ENCODE measurements at regions not wholly inside any gene's neighbourhood (a gene's known extent, or its start where the extent isn't known, plus 50 kb on each side); places are given as distances from the start of the nearest gene placed in this dataset.

DNA sequence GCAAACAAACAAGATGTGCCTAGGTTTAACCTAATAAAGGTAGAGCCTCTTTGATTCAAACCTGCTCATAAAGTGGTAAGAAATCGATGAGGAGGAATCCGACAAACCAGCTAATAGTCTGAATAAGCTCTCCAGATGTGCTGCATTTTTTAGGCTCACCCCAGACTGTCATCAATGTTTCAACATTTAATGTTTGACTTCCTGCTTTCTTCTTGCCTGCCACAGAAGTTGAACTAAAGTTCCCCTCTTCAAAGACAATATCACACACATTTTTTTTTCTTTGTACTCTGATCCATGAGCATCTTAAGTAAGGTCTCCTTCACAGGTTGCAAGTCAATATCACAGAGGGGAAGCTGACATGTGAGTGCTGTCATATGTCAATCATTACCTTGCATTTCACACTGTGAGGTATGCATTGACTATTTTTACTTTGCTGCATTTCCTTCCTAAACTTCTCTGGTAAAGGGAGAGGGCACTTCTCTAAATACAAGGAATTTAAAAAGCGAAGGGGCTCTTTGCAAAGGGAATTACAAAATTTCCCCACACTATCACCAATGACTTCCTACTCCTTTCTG is 172.3 kb upstream of the MCTP2 start:
- Mint-ChIP-seq H3K9me3 (no peaks in the 10 kb centered on the region), H3K27me3 (peaks cover 10% of the 10 kb centered on the region), H3K27ac (no peak overlapping the region), H3K4me1 (no peaks in the 10 kb centered on the region), H3K4me3 (no peak overlapping the region), H3K36me3 (ENCODE audit: low read depth) (no peaks in the 10 kb centered on the region)
- intact Hi-C loops (cut with micrococcal nuclease), result no loop called here
- no peak for DNase-seq

DNA sequence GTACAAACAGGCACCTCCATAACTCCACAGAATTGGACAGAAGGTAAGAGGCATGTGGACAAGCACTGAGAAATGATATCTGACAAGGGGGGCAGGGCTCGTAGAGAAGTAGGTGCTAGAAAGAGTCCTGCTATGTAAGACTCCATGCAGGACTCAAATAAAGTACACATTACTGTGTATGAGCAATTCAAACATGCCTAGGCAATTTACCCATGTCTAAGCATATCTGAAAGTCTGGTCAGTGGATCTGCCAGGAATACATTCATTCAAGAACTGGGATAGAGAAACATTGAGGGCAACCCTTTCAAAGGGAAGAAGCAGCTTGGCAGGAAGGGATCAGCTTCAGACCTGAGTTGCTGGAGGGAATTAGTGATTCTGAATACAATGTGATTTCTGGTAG is 174.1 kb upstream of the MCTP2 start:
- no peaks in the 10 kb centered on the region for H3K36me3 Mint-ChIP-seq (ENCODE audit: low read depth)
- H3K27ac Mint-ChIP-seq, result no peak overlapping the region
- H3K9me3 Mint-ChIP-seq, result no peaks in the 10 kb centered on the region
- H3K4me3 Mint-ChIP-seq, result no peak overlapping the region
- no peaks in the 10 kb centered on the region for H3K4me1 Mint-ChIP-seq
- intact Hi-C loops (cut with micrococcal nuclease), result no loop called here
- peaks cover 10% of the 10 kb centered on the region for H3K27me3 Mint-ChIP-seq
- no peak for DNase-seq

DNA sequence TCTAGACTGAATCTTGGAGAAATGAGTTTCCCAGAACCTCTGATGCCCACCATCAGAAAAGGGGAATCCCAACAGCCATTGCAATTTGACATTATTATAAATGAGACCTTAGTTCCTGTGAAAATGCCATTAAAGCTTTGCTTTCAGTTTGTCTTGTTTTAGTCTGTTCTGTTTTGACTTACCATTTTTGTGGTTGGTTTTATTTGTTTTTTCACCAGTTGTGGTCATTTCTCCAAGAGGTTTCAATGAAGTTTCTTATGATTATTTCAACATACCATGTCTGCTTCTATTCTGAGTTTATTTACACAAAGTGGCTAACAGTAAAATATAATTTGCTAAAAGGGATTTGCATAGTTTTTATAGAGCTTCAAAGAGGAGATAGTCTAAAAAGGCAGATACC is 175.0 kb upstream of the MCTP2 start:
- no peak for DNase-seq
- Mint-ChIP-seq H3K27ac (no peak overlapping the region), H3K4me1 (no peaks in the 10 kb centered on the region), H3K36me3 (ENCODE audit: low read depth) (no peaks in the 10 kb centered on the region), H3K27me3 (peaks cover 10% of the 10 kb centered on the region), H3K9me3 (no peaks in the 10 kb centered on the region), H3K4me3 (no peak overlapping the region)
- intact Hi-C loops (cut with micrococcal nuclease), result no loop called here

DNA sequence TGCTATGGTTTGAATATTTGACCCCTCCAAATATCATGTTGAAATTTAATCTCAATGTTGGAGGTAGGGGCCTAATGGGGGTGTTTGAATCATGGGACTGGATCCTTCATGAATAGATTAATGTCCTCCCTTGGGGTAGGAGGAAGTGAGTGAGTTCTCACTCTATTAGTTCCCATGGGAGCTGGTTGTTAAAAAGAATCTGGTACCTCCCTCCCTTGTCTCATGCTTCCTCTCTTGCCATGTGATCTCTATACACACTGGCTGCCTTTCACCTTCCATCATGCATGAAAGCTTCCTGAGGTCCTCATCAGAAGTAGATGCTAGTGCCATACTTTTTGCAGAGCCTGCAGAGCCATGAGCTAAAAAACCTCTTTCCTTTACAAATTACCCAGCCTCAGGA is 177.7 kb upstream of the MCTP2 start:
- no peaks in the 10 kb centered on the region for H3K36me3 Mint-ChIP-seq (ENCODE audit: low read depth)
- intact Hi-C loops (cut with micrococcal nuclease), result no loop called here

DNA sequence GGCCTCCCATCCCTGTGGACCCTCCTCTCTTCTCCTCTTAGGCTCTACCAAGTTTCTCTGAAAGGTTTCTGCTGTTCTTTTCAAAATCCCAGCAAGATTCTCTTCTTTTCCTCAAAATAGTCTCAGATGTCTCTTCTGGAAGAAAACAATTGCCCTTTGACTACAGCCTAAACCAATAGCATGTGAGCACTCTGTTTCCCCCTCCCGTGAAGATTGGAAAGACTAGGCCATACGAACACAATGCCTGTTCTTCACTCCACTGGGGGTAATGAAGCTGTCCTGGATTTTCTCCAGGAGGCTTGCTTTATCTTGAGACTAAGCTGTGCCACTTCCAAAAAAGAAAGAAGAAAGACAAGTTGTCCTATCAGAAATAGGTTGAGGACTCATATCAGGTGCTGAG is 178.7 kb upstream of the MCTP2 start:
- no peak overlapping the region for H3K4me3 Mint-ChIP-seq
- intact Hi-C loops (cut with micrococcal nuclease), result no loop called here
- no peaks in the 10 kb centered on the region for H3K9me3 Mint-ChIP-seq
- no peak for DNase-seq
- H3K27me3 Mint-ChIP-seq, result peaks cover 6% of the 10 kb centered on the region
- no peaks in the 10 kb centered on the region for H3K4me1 Mint-ChIP-seq
- H3K27ac Mint-ChIP-seq, result no peak overlapping the region
- H3K36me3 Mint-ChIP-seq (ENCODE audit: low read depth), result no peaks in the 10 kb centered on the region

More for the DNA sequence above, 177.7 kb upstream of the MCTP2 start:
- no peaks in the 10 kb centered on the region for H3K9me3 Mint-ChIP-seq
- H3K4me3 Mint-ChIP-seq, result no peak overlapping the region
- no peak for DNase-seq
- H3K27ac Mint-ChIP-seq, result no peak overlapping the region
- H3K4me1 Mint-ChIP-seq, result no peaks in the 10 kb centered on the region
- H3K27me3 Mint-ChIP-seq, result peaks cover 8% of the 10 kb centered on the region

DNA sequence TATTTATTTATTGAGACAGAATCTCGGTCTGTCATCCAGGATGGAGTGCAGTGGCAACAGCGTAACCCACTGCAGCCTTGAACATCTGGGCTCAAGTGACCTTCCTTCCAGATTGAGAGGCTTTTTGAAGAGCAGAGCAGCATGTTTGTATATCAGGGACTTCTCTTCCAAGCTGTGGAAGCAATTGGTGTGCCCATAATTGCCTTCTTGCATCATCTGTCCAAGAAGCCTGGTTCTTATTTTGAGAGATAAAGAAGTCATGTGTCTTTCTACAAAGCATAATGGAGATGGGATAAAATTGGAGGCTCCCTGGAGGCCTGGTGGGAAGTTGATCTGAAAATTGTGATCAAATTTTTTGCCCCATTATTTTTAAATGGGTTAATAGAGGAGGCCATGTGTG is 183.8 kb upstream of the MCTP2 start:
- Mint-ChIP-seq H3K4me1 (no peaks in the 10 kb centered on the region), H3K27ac (no peak overlapping the region), H3K4me3 (no peak overlapping the region), H3K27me3 (peaks cover 4% of the 10 kb centered on the region), H3K9me3 (no peaks in the 10 kb centered on the region), H3K36me3 (ENCODE audit: low read depth) (no peaks in the 10 kb centered on the region)
- no peak for DNase-seq
- intact Hi-C loops (cut with micrococcal nuclease), result no loop called here

DNA sequence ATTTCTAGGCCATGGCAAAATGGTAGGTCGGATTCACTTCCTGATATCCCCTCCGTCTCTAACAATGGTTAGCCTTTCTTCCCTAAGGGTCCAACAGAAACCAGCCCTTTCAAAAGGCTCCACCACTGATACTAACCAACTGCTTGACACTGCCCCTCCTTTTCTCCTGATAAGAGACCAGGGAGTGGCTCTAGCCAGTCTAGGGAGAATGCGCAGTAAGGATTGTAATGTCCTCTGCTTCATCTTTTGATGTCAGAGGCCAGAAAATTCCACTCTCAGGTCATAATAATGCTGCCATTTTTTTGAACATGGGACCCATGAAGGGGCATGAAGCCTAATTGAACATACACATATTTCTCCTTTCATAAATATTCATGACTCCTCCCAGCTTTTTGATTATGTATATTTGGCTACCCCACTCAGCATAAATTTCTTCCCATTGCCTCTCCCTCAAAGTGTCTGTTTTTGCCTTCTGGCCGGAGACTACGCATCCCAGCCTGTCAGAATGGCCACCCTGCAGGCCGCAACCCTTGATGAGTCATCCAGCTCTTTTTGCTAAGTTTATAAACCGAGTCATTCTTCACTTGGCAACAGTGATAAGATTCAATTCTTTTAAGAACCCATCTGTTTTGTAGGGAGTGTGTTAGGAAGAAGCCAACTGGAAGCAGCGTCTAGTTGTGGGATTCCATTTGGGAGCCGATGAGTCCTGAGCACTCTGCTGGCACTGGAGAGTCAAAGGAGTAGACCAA is 189.0 kb upstream of the MCTP2 start:
- Mint-ChIP-seq H3K27ac (no peak overlapping the region), H3K27me3 (peaks cover 4% of the 10 kb centered on the region), H3K4me1 (no peaks in the 10 kb centered on the region), H3K4me3 (no peak overlapping the region), H3K9me3 (no peaks in the 10 kb centered on the region), H3K36me3 (ENCODE audit: low read depth) (no peaks in the 10 kb centered on the region)
- DNase-seq, result no peak
- intact Hi-C loops (cut with micrococcal nuclease), result no loop called here

DNA sequence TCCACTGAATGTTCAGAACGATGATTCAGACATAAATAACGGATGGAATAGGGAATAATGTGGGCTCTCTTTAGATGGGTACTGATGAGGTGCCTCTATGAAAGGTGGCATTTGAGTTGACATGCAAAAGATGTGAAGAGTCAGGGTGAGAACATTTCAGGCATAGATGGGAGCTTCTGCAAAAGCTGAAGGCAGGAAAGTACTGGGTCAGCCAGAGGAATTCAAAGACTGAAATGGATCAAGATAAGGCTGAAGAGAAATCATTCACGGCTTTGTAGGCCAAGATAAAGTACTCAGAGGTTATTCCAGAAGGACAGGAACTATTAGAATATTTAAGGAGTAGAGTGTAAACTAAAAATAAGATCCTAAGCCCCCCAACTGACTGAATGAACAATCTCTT is 189.6 kb upstream of the MCTP2 start:
- Mint-ChIP-seq H3K27me3 (peaks cover 4% of the 10 kb centered on the region), H3K36me3 (ENCODE audit: low read depth) (no peaks in the 10 kb centered on the region), H3K4me1 (no peaks in the 10 kb centered on the region), H3K27ac (no peak overlapping the region), H3K9me3 (no peaks in the 10 kb centered on the region), H3K4me3 (no peak overlapping the region)
- intact Hi-C loops (cut with micrococcal nuclease), result no loop called here
- DNase-seq, result no peak

DNA sequence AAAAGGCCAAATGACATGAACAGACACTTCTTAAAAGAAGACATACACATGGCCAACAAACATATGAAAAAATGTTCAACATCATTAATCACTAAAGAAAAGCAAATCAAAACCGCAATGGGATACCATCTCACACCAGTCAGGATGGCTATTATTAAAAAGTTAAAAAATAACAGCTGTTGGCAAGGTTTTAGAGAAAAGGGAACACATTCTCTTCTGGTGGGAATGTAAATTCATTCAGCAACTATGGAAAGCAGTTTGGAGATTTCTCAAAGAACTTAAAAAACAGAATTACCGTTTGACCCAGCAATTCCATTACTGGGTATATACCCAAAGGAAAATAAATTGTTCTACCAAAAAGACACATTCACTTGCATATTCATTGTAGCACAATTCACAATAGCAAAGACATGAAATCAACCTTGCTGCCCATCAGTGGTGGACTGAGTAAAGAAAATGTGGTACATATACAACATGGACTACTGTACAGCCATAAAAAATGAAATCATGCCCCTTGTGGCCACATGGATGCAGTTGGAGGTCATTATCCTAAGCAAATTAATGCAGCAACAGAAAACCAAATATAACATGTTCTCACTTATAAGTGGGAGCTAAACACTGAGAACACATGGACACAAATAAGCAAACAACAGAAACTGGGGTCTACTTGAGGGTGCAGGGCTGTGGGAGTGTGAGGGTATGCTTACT is 190.7 kb upstream of the MCTP2 start:
- DNase-seq, result no peak
- Mint-ChIP-seq H3K9me3 (no peaks in the 10 kb centered on the region), H3K4me1 (no peaks in the 10 kb centered on the region), H3K27ac (no peak overlapping the region), H3K4me3 (no peak overlapping the region), H3K27me3 (peaks cover 4% of the 10 kb centered on the region), H3K36me3 (ENCODE audit: low read depth) (no peaks in the 10 kb centered on the region)
- intact Hi-C loops (cut with micrococcal nuclease), result no loop called here

DNA sequence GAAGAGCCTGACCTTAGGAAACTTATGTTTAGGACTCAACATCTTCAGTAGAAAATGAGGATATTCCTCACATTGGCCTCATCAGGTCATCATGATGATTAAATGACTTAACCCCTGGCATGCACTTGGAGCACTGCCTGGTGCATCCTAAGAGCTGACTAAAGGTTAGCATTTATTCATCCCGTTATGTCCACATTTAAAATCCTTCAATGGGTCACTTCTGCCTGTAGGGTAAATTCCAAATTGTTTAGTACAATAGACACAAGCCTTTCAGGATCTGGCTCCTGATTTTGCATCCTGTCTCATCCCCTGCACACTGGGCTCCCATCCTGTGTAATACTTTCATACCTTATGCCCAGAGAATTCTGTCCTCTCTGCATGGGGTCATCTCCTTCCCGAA is 195.2 kb upstream of the MCTP2 start:
- Mint-ChIP-seq H3K4me1 (no peaks in the 10 kb centered on the region), H3K27ac (no peak overlapping the region), H3K36me3 (ENCODE audit: low read depth) (no peaks in the 10 kb centered on the region), H3K4me3 (no peak overlapping the region), H3K27me3 (peaks cover 2% of the 10 kb centered on the region), H3K9me3 (no peaks in the 10 kb centered on the region)
- intact Hi-C loops (cut with micrococcal nuclease), result no loop called here
- no peak for DNase-seq

DNA sequence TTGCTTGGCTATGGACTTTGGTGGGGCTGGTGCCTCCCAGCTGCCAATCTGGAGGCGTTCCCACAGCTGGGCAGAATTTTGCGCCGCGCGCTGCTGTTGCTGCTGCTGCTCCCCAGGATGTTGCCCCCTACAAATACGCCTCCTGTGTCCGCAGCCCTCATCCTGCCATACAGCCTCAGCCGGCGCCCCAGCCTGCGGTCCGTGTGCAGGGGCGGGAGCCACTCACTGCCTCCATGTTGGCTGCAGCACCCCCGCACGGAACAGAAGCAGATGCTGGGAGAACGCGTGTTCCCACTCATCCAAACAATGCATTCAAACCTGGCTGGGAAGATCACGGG is 197.7 kb upstream of the MCTP2 start:
- H3K4me3 Mint-ChIP-seq, result no peak overlapping the region
- no peaks in the 10 kb centered on the region for H3K4me1 Mint-ChIP-seq
- no peaks in the 10 kb centered on the region for H3K36me3 Mint-ChIP-seq (ENCODE audit: low read depth)
- no peak overlapping the region for H3K27ac Mint-ChIP-seq
- H3K9me3 Mint-ChIP-seq, result no peaks in the 10 kb centered on the region
- intact Hi-C loops (cut with micrococcal nuclease), result no loop called here
- no peak for DNase-seq
- H3K27me3 Mint-ChIP-seq, result peaks cover 2% of the 10 kb centered on the region

DNA sequence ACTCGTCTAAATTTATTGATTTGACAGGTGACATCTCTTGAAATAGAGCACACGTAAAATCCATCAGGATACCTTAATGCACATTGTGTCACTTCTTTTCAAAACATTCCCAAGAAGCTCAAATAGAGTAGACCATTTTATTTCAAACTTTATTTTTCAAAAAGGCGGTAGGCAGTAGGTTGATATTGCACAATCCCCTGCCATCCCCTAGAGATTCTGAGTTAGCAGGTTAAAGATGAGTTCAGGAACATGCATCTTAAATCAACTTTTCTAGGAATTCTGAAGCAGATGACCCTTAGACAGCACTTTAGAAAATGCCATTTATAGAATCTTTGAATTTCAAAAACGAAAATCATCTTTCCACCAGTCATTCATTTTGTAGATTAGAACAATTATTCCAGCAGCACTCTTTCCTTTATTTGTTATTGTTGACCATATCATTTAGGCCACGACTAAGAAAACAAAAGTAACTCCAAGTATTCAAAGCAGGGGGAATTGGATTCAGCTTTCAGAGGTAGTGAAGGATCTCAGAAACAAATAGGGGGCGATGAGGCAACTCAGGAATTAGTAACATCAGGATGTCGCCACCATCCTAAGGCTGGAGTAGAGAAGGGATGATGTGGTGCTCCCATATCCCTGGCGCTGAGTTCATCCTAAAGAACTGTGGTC is 198.2 kb upstream of the MCTP2 start:
- Mint-ChIP-seq H3K4me3 (no peak overlapping the region), H3K4me1 (no peaks in the 10 kb centered on the region), H3K9me3 (no peaks in the 10 kb centered on the region), H3K36me3 (ENCODE audit: low read depth) (no peaks in the 10 kb centered on the region), H3K27me3 (peaks cover 2% of the 10 kb centered on the region), H3K27ac (no peak overlapping the region)
- DNase-seq, result no peak
- intact Hi-C loops (cut with micrococcal nuclease), result no loop called here

DNA sequence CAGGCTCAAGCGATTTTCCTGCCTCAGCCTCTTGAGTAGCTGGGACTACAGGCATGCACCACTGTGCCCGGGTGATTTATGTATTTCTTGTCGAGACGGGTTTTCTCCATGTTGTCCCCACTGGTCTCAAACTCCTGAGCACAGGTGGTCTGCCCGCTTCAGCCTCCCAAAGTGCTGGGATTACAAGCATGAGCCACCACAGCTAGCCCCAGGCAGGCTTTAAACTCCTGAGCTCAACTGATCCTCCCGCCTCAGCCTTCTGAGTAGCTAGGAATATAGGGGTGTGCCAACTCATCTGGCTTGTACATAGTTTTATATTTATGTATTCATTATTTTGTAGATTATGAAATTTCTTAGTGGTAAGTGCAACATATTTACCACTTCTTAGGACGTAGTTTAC is 198.8 kb upstream of the MCTP2 start:
- no peak overlapping the region for H3K27ac Mint-ChIP-seq
- peaks cover 2% of the 10 kb centered on the region for H3K27me3 Mint-ChIP-seq
- no peak for DNase-seq
- no peaks in the 10 kb centered on the region for H3K4me1 Mint-ChIP-seq
- intact Hi-C loops (cut with micrococcal nuclease), result no loop called here
- H3K36me3 Mint-ChIP-seq (ENCODE audit: low read depth), result no peaks in the 10 kb centered on the region
- H3K4me3 Mint-ChIP-seq, result no peak overlapping the region
- no peaks in the 10 kb centered on the region for H3K9me3 Mint-ChIP-seq

DNA sequence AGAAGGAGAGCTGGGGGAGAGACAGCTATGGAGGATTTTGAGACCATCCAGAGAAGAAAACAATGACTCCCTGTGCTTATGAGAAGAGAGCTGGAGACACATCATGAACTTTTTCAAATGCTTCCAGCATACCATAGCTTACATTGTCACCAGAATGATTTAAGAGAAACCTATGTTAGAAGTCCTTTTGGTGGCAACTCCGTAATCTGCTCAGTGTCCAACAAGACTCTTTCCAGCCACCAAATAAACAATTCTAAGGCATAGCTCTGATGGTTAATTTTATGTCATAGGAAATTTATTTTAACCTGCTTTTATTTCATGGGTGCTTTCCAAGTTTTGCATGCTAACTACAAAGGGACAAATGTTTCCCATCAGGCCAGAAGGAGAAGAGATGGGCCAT is 200.3 kb upstream of the MCTP2 start:
- H3K27ac Mint-ChIP-seq, result no peak overlapping the region
- no peak for DNase-seq
- no peaks in the 10 kb centered on the region for H3K36me3 Mint-ChIP-seq (ENCODE audit: low read depth)
- no peak overlapping the region for H3K4me3 Mint-ChIP-seq
- no peaks in the 10 kb centered on the region for H3K4me1 Mint-ChIP-seq
- H3K9me3 Mint-ChIP-seq, result no peaks in the 10 kb centered on the region
- H3K27me3 Mint-ChIP-seq, result peaks cover 5% of the 10 kb centered on the region
- intact Hi-C loops (cut with micrococcal nuclease), result no loop called here

All from activated CD4-positive, alpha-beta T cell treated with anti-CD3 and anti-CD28 coated beads, Interleukin-2, amount 10 ng/mL, durations not matched to agents 24 days and 14 days (primary cell).